HEK293 (cell line): ENCODE measurements at regions not wholly inside any gene's neighbourhood (a gene's known extent, or its start where the extent isn't known, plus 50 kb on each side); places are given as distances from the start of the nearest gene placed in this dataset.

Experiments
- CTCF ChIA-PET: fragments of 350-600 bp; formaldehyde crosslinking; extraction: SDS; loops from one replicate; lab custom pipeline; 2021; ENCODE audit warnings: antibody characterized with exemption; lab: Yijun Ruan, JAX
- POLR2A ChIA-PET: fragments of 300-600 bp; formaldehyde crosslinking; extraction: SDS; loops from one replicate; lab custom pipeline; 2020; ENCODE audit warnings: antibody characterized with exemption, inconsistent platforms; lab: Yijun Ruan, JAX
- H3K27ac ChIP-seq: fragments of 200-500 bp; sonication (Bioruptor generic); 2 replicates; pipeline ENCODE4 v1.5.1; 2014; ENCODE audit warnings: low read depth, low read length, control low read depth, inconsistent platforms; ENCODE audit errors: extremely low read depth
- H3K36me3 ChIP-seq, 2 experiments: fragments of 200-500 bp in 1 of 2; sonication (Bioruptor generic) in 1 of 2; 1 replicate in 1 of 2; 2 replicates in 1 of 2; pipeline ENCODE4 v1.5.1; 2014 to 2017; ENCODE audit warnings: inconsistent platforms in 2 of 2, low read length in 2 of 2; ENCODE audit not compliant: control insufficient read depth in 2 of 2, insufficient read depth in 1 of 2
- H3K4me1 ChIP-seq: fragments of 200-500 bp; sonication (Bioruptor generic); 2 replicates; pipeline ENCODE4 v1.5.1; 2014; ENCODE audit warnings: mild to moderate bottlenecking, low read length, inconsistent platforms; ENCODE audit not compliant: control insufficient read depth, insufficient read depth
- H3K4me3 ChIP-seq: 2 replicates; pipeline ENCODE4 v1.5.1; 2011; ENCODE audit warnings: low read depth, mild to moderate bottlenecking, control low read depth, low read length, moderate library complexity
- H3K9me3 ChIP-seq: fragments of 200-500 bp; sonication (Bioruptor generic); 2 replicates; pipeline ENCODE4 v1.5.1; 2014; ENCODE audit warnings: low read depth, low read length, inconsistent platforms; ENCODE audit not compliant: control insufficient read depth, insufficient read depth
- ATF2 ChIP-seq: fragments of 450-650 bp; formaldehyde crosslinking; IDR thresholded peaks from 2 replicates; pipeline ENCODE4 v1.5.1; 2016; ENCODE audit warnings: missing biosample characterization, missing genetic modification characterization, low read depth
- BCL11A ChIP-seq: fragments of 450-650 bp; formaldehyde crosslinking; IDR thresholded peaks from 2 replicates; pipeline ENCODE4 v1.5.1; 2016; ENCODE audit warnings: low read depth, missing biosample characterization, missing genetic modification characterization
- OSR2 ChIP-seq: fragments of 450-650 bp; formaldehyde crosslinking; IDR thresholded peaks from 2 replicates; pipeline ENCODE4 v1.5.1; 2016; ENCODE audit warnings: missing biosample characterization, missing genetic modification characterization
- TSHZ1 ChIP-seq: fragments of 450-650 bp; formaldehyde crosslinking; IDR thresholded peaks from 2 replicates; pipeline ENCODE4 v1.5.1; 2016; ENCODE audit warnings: missing biosample characterization, missing genetic modification characterization, borderline replicate concordance
- ZBTB7A ChIP-seq: fragments of 450-650 bp; formaldehyde crosslinking; IDR thresholded peaks from 2 replicates; pipeline ENCODE4 v1.5.1; 2016; ENCODE audit warnings: low read depth, missing biosample characterization, missing genetic modification characterization
- ZEB2 ChIP-seq: fragments of 450-650 bp; formaldehyde crosslinking; IDR thresholded peaks from 2 replicates; pipeline ENCODE4 v1.5.1; 2016; ENCODE audit warnings: missing biosample characterization, missing genetic modification characterization
- ZNF2 ChIP-seq: fragments of 450-650 bp; formaldehyde crosslinking; IDR thresholded peaks from 2 replicates; pipeline ENCODE4 v1.5.1; 2016; ENCODE audit warnings: missing biosample characterization, missing genetic modification characterization
- ZNF223 ChIP-seq: fragments of 450-650 bp; formaldehyde crosslinking; IDR thresholded peaks from 2 replicates; pipeline ENCODE4 v1.5.1; 2016; ENCODE audit warnings: missing biosample characterization, missing genetic modification characterization
- ZNF239 ChIP-seq: fragments of 450-650 bp; formaldehyde crosslinking; IDR thresholded peaks from 2 replicates; pipeline ENCODE4 v1.5.1; 2016; ENCODE audit warnings: missing biosample characterization, missing genetic modification characterization
- ZNF324 ChIP-seq: fragments of 450-650 bp; formaldehyde crosslinking; IDR thresholded peaks from 2 replicates; pipeline ENCODE4 v1.5.1; 2016; ENCODE audit warnings: missing biosample characterization, missing genetic modification characterization
- ZNF366 ChIP-seq: fragments of 450-650 bp; formaldehyde crosslinking; conservative IDR thresholded peaks from 2 replicates; pipeline ENCODE4 v1.5.1; 2016; ENCODE audit warnings: missing biosample characterization, missing genetic modification characterization
- ZNF416 ChIP-seq: fragments of 450-650 bp; formaldehyde crosslinking; IDR thresholded peaks from 2 replicates; pipeline ENCODE4 v1.5.1; 2016; ENCODE audit warnings: missing biosample characterization, missing genetic modification characterization
- ZNF473 ChIP-seq: fragments of 450-650 bp; formaldehyde crosslinking; IDR thresholded peaks from 2 replicates; pipeline ENCODE4 v1.5.1; 2017; ENCODE audit warnings: missing biosample characterization, missing genetic modification characterization
- ZNF48 ChIP-seq: fragments of 450-650 bp; formaldehyde crosslinking; IDR thresholded peaks from 2 replicates; pipeline ENCODE4 v1.5.1; 2016; ENCODE audit warnings: missing biosample characterization, missing genetic modification characterization
- ZNF549 ChIP-seq: fragments of 450-650 bp; IDR thresholded peaks from 2 replicates; pipeline ENCODE4 v1.5.1; 2018; ENCODE audit warnings: missing biosample characterization, missing genetic modification characterization, mild to moderate bottlenecking, inconsistent platforms, moderate library complexity
- ZNF621 ChIP-seq: fragments of 450-650 bp; formaldehyde crosslinking; IDR thresholded peaks from 2 replicates; pipeline ENCODE4 v1.5.1; 2017; ENCODE audit warnings: missing biosample characterization, missing genetic modification characterization
- ZNF792 ChIP-seq: fragments of 450-650 bp; formaldehyde crosslinking; IDR thresholded peaks from 2 replicates; pipeline ENCODE4 v1.5.1; 2016; ENCODE audit warnings: missing biosample characterization, missing genetic modification characterization
- ZNF837 ChIP-seq: fragments of 450-650 bp; formaldehyde crosslinking; IDR thresholded peaks from 2 replicates; pipeline ENCODE4 v1.5.1; 2016; ENCODE audit warnings: missing biosample characterization, missing genetic modification characterization

- TF ChIP-seq TSHZ1 (tag by site-specific recombination) (no peak), OSR2 (tag by site-specific recombination) (no peak), ZNF324 (tag by site-specific recombination) (no peak), BCL11A (tag by site-specific recombination) (no peak), ZNF239 (tag by site-specific recombination) (no peak)
Measured at GRCh38 chrX:6291444-6291843, 62.8 kb upstream of the NLGN4X start (continued).

- H3K27ac ChIP-seq: no peak overlapping the region
- H3K36me3 ChIP-seq: no peaks in the 10 kb centered on the region
- TF ChIP-seq ZBTB7A (tag by site-specific recombination) (no peak), ATF2 (tag by site-specific recombination) (peak; percentile 19; the same call in 1 of the 2 replicates)
- no peak overlapping the region for H3K4me3 ChIP-seq
- CTCF ChIA-PET: no interaction called here
- POLR2A ChIA-PET: no interaction called here
- H3K4me1 ChIP-seq: no peaks in the 10 kb centered on the region
- H3K9me3 ChIP-seq: no peaks in the 10 kb centered on the region
Measured at GRCh38 chrX:6283826-6284225, 55.2 kb upstream of the NLGN4X start.

- Histone ChIP-seq H3K27ac (no peak overlapping the region), H3K36me3 (no peaks in the 10 kb centered on the region), H3K4me1 (no peaks in the 10 kb centered on the region), H3K4me3 (no peak overlapping the region), H3K9me3 (no peaks in the 10 kb centered on the region)
- no peak for TF ChIP-seq ZNF621 (tag by site-specific recombination)
- TF ChIP-seq ZNF48: no peak
- no peak for TF ChIP-seq ZNF223 (tag by site-specific recombination)
- TF ChIP-seq ZNF473 (tag by site-specific recombination): no peak
- TF ChIP-seq ZNF549: no peak
- no peak for TF ChIP-seq ATF2 (tag by site-specific recombination)
- no peak for TF ChIP-seq ZNF2 (tag by site-specific recombination)
- TF ChIP-seq ZEB2: no peak
- TF ChIP-seq ZNF366 (tag by site-specific recombination): no peak
- no peak for TF ChIP-seq ZNF792 (tag by site-specific recombination)
- no peak for TF ChIP-seq ZNF837 (tag by site-specific recombination)
- TF ChIP-seq ZNF416: no peak
- POLR2A ChIA-PET: no interaction called here
- CTCF ChIA-PET: no interaction called here
Measured at GRCh38 chrX:6279277-6279909, 50.7 kb upstream of the NLGN4X start.
